ENCODE measurements at regions not wholly inside any gene's neighbourhood (a gene's known extent, or its start where the extent isn't known, plus 50 kb on each side); places are given as distances from the start of the nearest gene placed in this dataset.

- FAIRE-seq (no peak), DNase-seq (ENCODE audit: low spot score in 2 of 2) (no peak)
Observed at GRCh38 chr15:38646716-38647115, 82.1 kb upstream of the RASGRP1 start.

- DNase-seq (ENCODE audit: low spot score in 2 of 2) (no peak), FAIRE-seq (no peak)
Observed at GRCh38 chr15:38647683-38648082, 83.1 kb upstream of the RASGRP1 start.

- DNase-seq (ENCODE audit: low spot score in 2 of 2) (no peak), FAIRE-seq (no peak)
Observed at GRCh38 chr15:38648121-38648843, 83.7 kb upstream of the RASGRP1 start.

- no peak for FAIRE-seq
- DNase-seq (ENCODE audit: low spot score in 2 of 2), result no peak
Observed at GRCh38 chr15:38650384-38650783, 85.8 kb upstream of the RASGRP1 start.

GRCh38 chr15:38650936-38651327, 86.3 kb upstream of the RASGRP1 start:
- DNase-seq (ENCODE audit: low spot score in 2 of 2) (no peak), FAIRE-seq (no peak)

GRCh38 chr15:38651328-38652038, 86.9 kb upstream of the RASGRP1 start:
- FAIRE-seq, result no peak
- no peak for DNase-seq (ENCODE audit: low spot score in 2 of 2)

GRCh38 chr15:38652183-38652794, 87.7 kb upstream of the RASGRP1 start:
- FAIRE-seq, result no peak
- no peak for DNase-seq (ENCODE audit: low spot score in 2 of 2)

- DNase-seq (ENCODE audit: low spot score in 2 of 2) (no peak), FAIRE-seq (no peak)
Observed at GRCh38 chr15:38652998-38653397, 88.4 kb upstream of the RASGRP1 start.

- FAIRE-seq (no peak), DNase-seq (ENCODE audit: low spot score in 2 of 2) (no peak)
Observed at GRCh38 chr15:38658431-38658830, 93.8 kb upstream of the RASGRP1 start.

- FAIRE-seq, result no peak
- DNase-seq (ENCODE audit: low spot score in 2 of 2), result no peak
Observed at GRCh38 chr15:38660738-38661137, 96.1 kb upstream of the RASGRP1 start.

- FAIRE-seq (no peak), DNase-seq (ENCODE audit: low spot score in 2 of 2) (no peak)
Observed at GRCh38 chr15:38662033-38662802, 97.6 kb upstream of the RASGRP1 start.

GRCh38 chr15:38662805-38663204, 98.2 kb upstream of the RASGRP1 start:
- DNase-seq (ENCODE audit: low spot score in 2 of 2), result no peak
- no peak for FAIRE-seq

- no peak for DNase-seq (ENCODE audit: low spot score in 2 of 2)
- FAIRE-seq, result no peak
Observed at GRCh38 chr15:38665586-38666305, 101.1 kb upstream of the RASGRP1 start.

- DNase-seq (ENCODE audit: low spot score in 2 of 2) (no peak), FAIRE-seq (no peak)
Observed at GRCh38 chr15:38666865-38667510, 102.4 kb upstream of the RASGRP1 start.

GRCh38 chr15:38667890-38668850, 103.6 kb upstream of the RASGRP1 start:
- FAIRE-seq (no peak), DNase-seq (ENCODE audit: low spot score in 2 of 2) (no peak)

- no peak for DNase-seq (ENCODE audit: low spot score in 2 of 2)
- no peak for FAIRE-seq
Observed at GRCh38 chr15:38668898-38669391, 104.3 kb upstream of the RASGRP1 start.

GRCh38 chr15:38670128-38671005, 105.8 kb upstream of the RASGRP1 start:
- no peak for FAIRE-seq

GRCh38 chr15:38671006-38671387, 106.4 kb upstream of the RASGRP1 start:
- DNase-seq (ENCODE audit: low spot score in 2 of 2) (no peak), FAIRE-seq (no peak)

More at GRCh38 chr15:38670128-38671005, 105.8 kb upstream of the RASGRP1 start:
- no peak for DNase-seq (ENCODE audit: low spot score in 2 of 2)

All from frontal cortex (tissue), 3 donors.